H1 (cell line): ENCODE measurements at regions not wholly inside any gene's neighbourhood (a gene's known extent, or its start where the extent isn't known, plus 50 kb on each side); places are given as distances from the start of the nearest gene placed in this dataset.

Experiments
- CTCF ChIA-PET: fragments of 300-600 bp; sonication (Branson Sonifier 250); formaldehyde crosslinking; loops from one replicate; lab custom pipeline; 2021; ENCODE audit not compliant: partially characterized antibody; lab: Charles Lee
- POLR2A ChIA-PET: fragments of 300-600 bp; sonication (Branson Sonifier 250); formaldehyde crosslinking; loops from one replicate; lab custom pipeline; 2021; ENCODE audit warnings: inconsistent platforms; ENCODE audit not compliant: partially characterized antibody; lab: Charles Lee
- DNase-seq, 2 experiments: peaks; one replicate each; pipeline versions ENCODE4 v3.0.0 to v3.0.0-alpha.2; 2010 to 2022; ENCODE audit warnings: low spot score in 2 of 2, low read depth in 1 of 2, mixed read lengths in 1 of 2
- FAIRE-seq: peaks from 2 replicates; lab custom pipeline; 2011; peaks lifted over from hg19 to GRCh38; lab: Jason Lieb, UNC
- H2AFZ ChIP-seq: 2 replicates; pipeline ENCODE4 v1.8.1; 2012; ENCODE audit warnings: low read length, inconsistent platforms
- H2AK5ac ChIP-seq: 2 replicates; pipeline ENCODE4 v1.6.1; 2013; ENCODE audit warnings: low read depth, low read length
- H2BK120ac ChIP-seq: replicated peaks from 2 replicates; pipeline ENCODE3; 2013; ENCODE audit warnings: low read depth, low read length, inconsistent platforms
- H2BK12ac ChIP-seq: 2 replicates; pipeline ENCODE4 v1.6.1; 2013; ENCODE audit warnings: low read depth, low read length
- H2BK15ac ChIP-seq: 2 replicates; pipeline ENCODE4 v1.6.1; 2013; ENCODE audit warnings: low read length
- H2BK20ac ChIP-seq: 2 replicates; pipeline ENCODE4 v1.6.1; 2013; ENCODE audit warnings: low read length
- H2BK5ac ChIP-seq: 2 replicates; pipeline ENCODE4 v1.6.1; 2013; ENCODE audit warnings: low read depth, low read length
- H3K14ac ChIP-seq: 2 replicates; pipeline ENCODE4 v1.6.1; 2013; ENCODE audit warnings: inconsistent platforms; ENCODE audit not compliant: insufficient read length
- H3K18ac ChIP-seq: 2 replicates; pipeline ENCODE4 v1.6.1; 2013; ENCODE audit warnings: low read length; ENCODE audit errors: extremely low read depth
- H3K23ac ChIP-seq: 2 replicates; pipeline ENCODE4 v1.6.1; 2013; ENCODE audit warnings: inconsistent platforms; ENCODE audit not compliant: insufficient read length
- H3K23me2 ChIP-seq: 2 replicates; pipeline ENCODE4 v1.6.1; 2013; ENCODE audit warnings: low read depth, low read length
- H3K27ac ChIP-seq: 2 replicates; pipeline ENCODE4 v1.6.1; 2011; ENCODE audit warnings: low read depth, low read length, inconsistent platforms
- H3K27me3 ChIP-seq, 4 experiments: replicated peaks in 1 of 4; 1 replicate in 1 of 4; 2 replicates in 3 of 4; pipeline versions ENCODE4 v1.6.1 to v1.8.1; 2011 to 2013; ENCODE audit warnings: low read length in 3 of 4, mild to moderate bottlenecking in 3 of 4, inconsistent platforms in 2 of 4, mixed read lengths in 2 of 4, moderate library complexity in 1 of 4; ENCODE audit not compliant: control insufficient read depth in 3 of 4, insufficient read depth in 3 of 4; ENCODE audit errors: extremely low read depth in 1 of 4
- H3K36me3 ChIP-seq, 4 experiments: 2 replicates each; pipeline versions ENCODE4 v1.6.1 to v1.8.1; 2011 to 2013; ENCODE audit warnings: mild to moderate bottlenecking in 4 of 4, low read length in 3 of 4, moderate library complexity in 2 of 4, control low read depth in 1 of 4, inconsistent platforms in 1 of 4; ENCODE audit not compliant: insufficient read depth in 4 of 4, control insufficient read depth in 2 of 4
- H3K4ac ChIP-seq: replicated peaks from 2 replicates; pipeline ENCODE3; 2013; ENCODE audit warnings: low read length, low read depth, mixed read lengths, inconsistent platforms; ENCODE audit not compliant: insufficient read length
- H3K4me1 ChIP-seq, 4 experiments: replicated peaks in 1 of 4; 1 replicate in 1 of 4; 2 replicates in 3 of 4; pipeline versions ENCODE4 v1.6.1 to v1.8.1; 2011 to 2013; ENCODE audit warnings: low read length in 3 of 4, inconsistent platforms in 2 of 4, mixed read lengths in 1 of 4; ENCODE audit not compliant: insufficient read depth in 4 of 4, control insufficient read depth in 3 of 4
- H3K4me2 ChIP-seq, 2 experiments: 2 replicates each; pipeline versions ENCODE4 v1.6.1 to v1.8.1; 2011 to 2013; ENCODE audit warnings: low read depth in 2 of 2, low read length in 2 of 2, control low read depth in 1 of 2, inconsistent platforms in 1 of 2, mild to moderate bottlenecking in 1 of 2; ENCODE audit not compliant: insufficient read depth in 1 of 2
- H3K4me3 ChIP-seq, 4 experiments: fragments of 200-600, 300-600 bp in 1 of 4; sonication (generic), shearing (Covaris generic), sonication (Bioruptor Twin) in 1 of 4; 2 replicates each; pipeline versions ENCODE4 v1.5.1 to v1.8.1; 2011 to 2016; ENCODE audit warnings: low read length in 4 of 4, low read depth in 3 of 4, control low read depth in 2 of 4, inconsistent platforms in 2 of 4, mild to moderate bottlenecking in 2 of 4, mixed read lengths in 1 of 4, moderate library complexity in 1 of 4; ENCODE audit not compliant: insufficient read depth in 2 of 4; ENCODE audit errors: extremely low read depth in 1 of 4
- H3K56ac ChIP-seq: replicated peaks from 2 replicates; pipeline ENCODE3; 2013; ENCODE audit warnings: low read depth, mild to moderate bottlenecking, mixed read lengths, low read length, inconsistent platforms; ENCODE audit not compliant: insufficient read length
- H3K79me1 ChIP-seq: 2 replicates; pipeline ENCODE4 v1.6.1; 2013; ENCODE audit warnings: low read depth, low read length, control low read depth
- H3K79me2 ChIP-seq, 2 experiments: 2 replicates each; pipeline versions ENCODE4 v1.6.1 to v1.8.1; 2012 to 2013; ENCODE audit warnings: low read length in 2 of 2, mild to moderate bottlenecking in 2 of 2, inconsistent platforms in 1 of 2; ENCODE audit not compliant: insufficient read depth in 2 of 2, control insufficient read depth in 1 of 2
- H3K9ac ChIP-seq, 4 experiments: replicated peaks in 1 of 4; 1 replicate in 1 of 4; 2 replicates in 3 of 4; pipeline versions ENCODE4 v1.6.1 to v1.8.1; 2011 to 2013; ENCODE audit warnings: low read depth in 3 of 4, low read length in 3 of 4, control low read depth in 2 of 4, mild to moderate bottlenecking in 2 of 4, moderate library complexity in 2 of 4, inconsistent platforms in 1 of 4; ENCODE audit errors: extremely low read depth in 1 of 4
- H3K9me3 ChIP-seq, 2 experiments: 2 replicates each; pipeline versions ENCODE4 v1.6.1 to v1.8.1; 2012 to 2013; ENCODE audit warnings: mild to moderate bottlenecking in 2 of 2, moderate library complexity in 2 of 2, control low read depth in 1 of 2, inconsistent platforms in 1 of 2, low read depth in 1 of 2, low read length in 1 of 2, mixed read lengths in 1 of 2; ENCODE audit not compliant: insufficient read depth in 2 of 2
- H4K20me1 ChIP-seq, 2 experiments: replicated peaks in 1 of 2; 2 replicates each; pipeline versions ENCODE3 to v1.8.1; 2011 to 2013; ENCODE audit warnings: inconsistent platforms in 2 of 2, low read length in 2 of 2, mild to moderate bottlenecking in 1 of 2; ENCODE audit not compliant: insufficient read depth in 2 of 2, control insufficient read depth in 1 of 2
- H4K5ac ChIP-seq: 2 replicates; pipeline ENCODE4 v1.6.1; 2013; ENCODE audit warnings: low read length, low read depth, mixed read lengths, inconsistent platforms; ENCODE audit not compliant: insufficient read length
- H4K8ac ChIP-seq: 2 replicates; pipeline ENCODE4 v1.8.0; 2013; ENCODE audit warnings: mild to moderate bottlenecking, moderate library complexity, low read length, inconsistent platforms; ENCODE audit not compliant: insufficient read depth; ENCODE audit errors: extremely low read depth
- H4K91ac ChIP-seq: replicated peaks from 2 replicates; pipeline ENCODE3; 2013; ENCODE audit warnings: low read length, mixed read lengths, inconsistent platforms; ENCODE audit not compliant: insufficient read length
- ATF2 ChIP-seq: IDR thresholded peaks from 2 replicates; pipeline ENCODE4 v1.6.1; 2012; ENCODE audit warnings: low read length, inconsistent platforms
- BRCA1 ChIP-seq: IDR thresholded peaks from 2 replicates; pipeline ENCODE4 v1.6.1; 2012; ENCODE audit warnings: low read depth, low read length, improper control_type of control experiment
- CREB1 ChIP-seq: IDR thresholded peaks from 2 replicates; pipeline ENCODE4 v1.6.1; 2012; ENCODE audit warnings: inconsistent platforms
- EP300 ChIP-seq, 2 experiments: IDR thresholded peaks; 1 replicate in 1 of 2; 2 replicates in 1 of 2; pipeline ENCODE4 v1.6.1; 2011 to 2012; ENCODE audit warnings: low read depth in 2 of 2, low read length in 2 of 2, mild to moderate bottlenecking in 2 of 2, borderline replicate concordance in 1 of 2, inconsistent platforms in 1 of 2, moderate library complexity in 1 of 2
- GABPA ChIP-seq: IDR thresholded peaks from 2 replicates; pipeline ENCODE4 v1.6.1; 2011; ENCODE audit warnings: mild to moderate bottlenecking, low read length, moderate library complexity, borderline replicate concordance; ENCODE audit not compliant: insufficient read depth
- KDM4A ChIP-seq: IDR thresholded peaks from one replicate; pipeline ENCODE4 v1.7.1; 2012; ENCODE audit warnings: low read depth, mild to moderate bottlenecking, moderate library complexity, low read length, inconsistent platforms; ENCODE audit not compliant: severe bottlenecking
- KDM5A ChIP-seq: fragments of 200-600 bp; IDR thresholded peaks from 2 replicates; pipeline ENCODE4 v1.7.1; 2012; ENCODE audit warnings: mild to moderate bottlenecking, low read length, inconsistent platforms, mixed read lengths
- NRF1 ChIP-seq: IDR thresholded peaks from 2 replicates; pipeline ENCODE4 v1.6.1; 2011; ENCODE audit warnings: mild to moderate bottlenecking, low read depth, low read length, improper control_type of control experiment
- PHF8 ChIP-seq: fragments of 200-600 bp; sonication (generic); conservative IDR thresholded peaks from 2 replicates; pipeline ENCODE4 v1.7.1; 2012; ENCODE audit warnings: low read depth, mild to moderate bottlenecking, inconsistent platforms, low read length, moderate library complexity
- POU5F1 ChIP-seq: IDR thresholded peaks from 2 replicates; pipeline ENCODE4 v1.6.1; 2011; ENCODE audit warnings: low read depth, mild to moderate bottlenecking, low read length, moderate library complexity
- RAD21 ChIP-seq, 2 experiments: IDR thresholded peaks in 1 of 2; conservative IDR thresholded peaks in 1 of 2; 2 replicates each; pipeline ENCODE4 v1.6.1; 2011; ENCODE audit warnings: low read depth in 2 of 2, low read length in 2 of 2, improper control_type of control experiment in 1 of 2, inconsistent platforms in 1 of 2, mild to moderate bottlenecking in 1 of 2, moderate library complexity in 1 of 2
- RNF2 ChIP-seq: fragments of 200-900, 300-1000 bp; sonication (generic); IDR thresholded peaks from 2 replicates; pipeline ENCODE4 v1.7.1; 2016; ENCODE audit warnings: borderline replicate concordance, low read depth, mild to moderate bottlenecking, antibody characterized with exemption, low read length; ENCODE audit not compliant: poor library complexity, severe bottlenecking; ENCODE audit errors: missing control alignments
- SP4 ChIP-seq: IDR thresholded peaks from 2 replicates; pipeline ENCODE4 v1.6.1; 2012; ENCODE audit warnings: low read length, inconsistent platforms
- TBP ChIP-seq: IDR thresholded peaks from 2 replicates; pipeline ENCODE4 v1.6.1; 2011; ENCODE audit warnings: low read depth, low read length, improper control_type of control experiment

- Histone ChIP-seq H4K91ac (no peak overlapping the region), H3K56ac (no peak overlapping the region), H2BK15ac (no peak overlapping the region), H3K4ac (no peak overlapping the region), H3K9ac (no peak overlapping the region), H3K9me3 (no peaks in the 10 kb centered on the region), H2BK5ac (no peak overlapping the region), H2AK5ac (no peak overlapping the region), H4K20me1 (no peaks in the 10 kb centered on the region), H3K4me3 (no peak overlapping the region), H3K27me3 (no peaks in the 10 kb centered on the region), H4K8ac (no peak overlapping the region), H2BK120ac (no peak overlapping the region), H3K18ac (no peak overlapping the region), H3K14ac (no peak overlapping the region), H3K36me3 (no peaks in the 10 kb centered on the region), H3K27ac (no peak overlapping the region), H3K79me1 (no peaks in the 10 kb centered on the region), H2BK12ac (no peak overlapping the region), H2AFZ (no peak overlapping the region), H3K79me2 (no peaks in the 10 kb centered on the region), H4K5ac (no peak overlapping the region), H3K23ac (no peak overlapping the region), H2BK20ac (no peak overlapping the region), H3K4me2 (no peak overlapping the region), H3K23me2 (no peaks in the 10 kb centered on the region), H3K4me1 (no peaks in the 10 kb centered on the region)
- CTCF ChIA-PET, result interaction anchor here (1.7 kb wide), 1 partner anchor 200 kb away, joined by 3 read pairs; no protein-coding TSS in a partner anchor
- POLR2A ChIA-PET, result no interaction called here
- FAIRE-seq (no peak), DNase-seq (no peak)
- TF ChIP-seq SP4 (no peak), GABPA (no peak), CREB1 (no peak), ATF2 (no peak), RNF2 (no peak), BRCA1 (no peak), EP300 (IDR thresholded peaks at IDR 0.05; ENCODE audit: borderline replicate concordance in 1 of 2, low read depth in 2 of 2, low read length in 2 of 2) (no peak), KDM4A (no peak), NRF1 (no peak), RAD21 (IDR thresholded peaks at IDR 0.05 in 1 of 2, conservative IDR thresholded peaks at IDR 0.05 in 1 of 2; ENCODE audit: low read depth in 2 of 2, low read length in 2 of 2) (no peak), TBP (no peak), KDM5A (no peak), PHF8 (no peak), POU5F1 (no peak)
Observed at GRCh38 chr6:74054190-74054589, 358.2 kb downstream of the CD109 start.
